GM12875 (cell line): ENCODE measurements at regions not wholly inside any gene's neighbourhood (a gene's known extent, or its start where the extent isn't known, plus 50 kb on each side); places are given as distances from the start of the nearest gene placed in this dataset.

Source experiments
- H3K4me3 ChIP-seq: one replicate; pipeline ENCODE4 v1.5.1; 2011; ENCODE audit warnings: low read depth, low read length, control low read depth
- TF ChIP-seq, protein P1 (sequence below): IDR thresholded peaks from 2 replicates; pipeline ENCODE4 v1.5.1; 2011; ENCODE audit warnings: low read depth, mild to moderate bottlenecking, control low read depth, inconsistent platforms, low read length, moderate library complexity, borderline replicate concordance; ENCODE audit not compliant: insufficient read depth

GRCh38 chr5:91562922-91563321, 179.8 kb upstream of the ARRDC3 start:
- H3K4me3 ChIP-seq = no peak overlapping the region
- TF ChIP-seq, protein P1, sequence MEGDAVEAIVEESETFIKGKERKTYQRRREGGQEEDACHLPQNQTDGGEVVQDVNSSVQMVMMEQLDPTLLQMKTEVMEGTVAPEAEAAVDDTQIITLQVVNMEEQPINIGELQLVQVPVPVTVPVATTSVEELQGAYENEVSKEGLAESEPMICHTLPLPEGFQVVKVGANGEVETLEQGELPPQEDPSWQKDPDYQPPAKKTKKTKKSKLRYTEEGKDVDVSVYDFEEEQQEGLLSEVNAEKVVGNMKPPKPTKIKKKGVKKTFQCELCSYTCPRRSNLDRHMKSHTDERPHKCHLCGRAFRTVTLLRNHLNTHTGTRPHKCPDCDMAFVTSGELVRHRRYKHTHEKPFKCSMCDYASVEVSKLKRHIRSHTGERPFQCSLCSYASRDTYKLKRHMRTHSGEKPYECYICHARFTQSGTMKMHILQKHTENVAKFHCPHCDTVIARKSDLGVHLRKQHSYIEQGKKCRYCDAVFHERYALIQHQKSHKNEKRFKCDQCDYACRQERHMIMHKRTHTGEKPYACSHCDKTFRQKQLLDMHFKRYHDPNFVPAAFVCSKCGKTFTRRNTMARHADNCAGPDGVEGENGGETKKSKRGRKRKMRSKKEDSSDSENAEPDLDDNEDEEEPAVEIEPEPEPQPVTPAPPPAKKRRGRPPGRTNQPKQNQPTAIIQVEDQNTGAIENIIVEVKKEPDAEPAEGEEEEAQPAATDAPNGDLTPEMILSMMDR = no peak

GRCh38 chr5:91541696-91542095, 158.6 kb upstream of the ARRDC3 start:
- TF ChIP-seq, protein P1 = no peak
- no peak overlapping the region for H3K4me3 ChIP-seq

DNA sequence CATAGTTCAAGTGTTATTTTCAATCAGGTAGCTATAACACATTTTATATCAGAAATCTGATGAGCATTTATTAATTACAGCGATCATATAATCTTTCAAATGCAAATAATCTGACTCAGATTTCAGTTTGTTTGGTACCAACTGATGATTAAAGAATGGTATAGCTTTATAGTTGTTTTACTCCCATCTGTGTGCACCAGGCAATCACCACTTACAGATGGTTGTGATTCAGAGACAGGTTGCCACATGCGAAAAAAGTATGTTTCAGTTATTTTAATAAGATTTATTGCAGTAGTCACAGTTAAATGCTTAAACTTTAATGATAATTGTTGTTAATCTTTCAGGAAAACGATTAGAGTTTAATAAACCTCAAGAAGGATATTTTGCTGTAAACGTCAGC, 155.1 kb upstream of the ARRDC3 start:
- TF ChIP-seq, protein P1 = no peak
- no peak overlapping the region for H3K4me3 ChIP-seq

GRCh38 chr5:91535499-91535898, 152.4 kb upstream of the ARRDC3 start:
- no peak overlapping the region for H3K4me3 ChIP-seq
- TF ChIP-seq, protein P1 = no peak

DNA sequence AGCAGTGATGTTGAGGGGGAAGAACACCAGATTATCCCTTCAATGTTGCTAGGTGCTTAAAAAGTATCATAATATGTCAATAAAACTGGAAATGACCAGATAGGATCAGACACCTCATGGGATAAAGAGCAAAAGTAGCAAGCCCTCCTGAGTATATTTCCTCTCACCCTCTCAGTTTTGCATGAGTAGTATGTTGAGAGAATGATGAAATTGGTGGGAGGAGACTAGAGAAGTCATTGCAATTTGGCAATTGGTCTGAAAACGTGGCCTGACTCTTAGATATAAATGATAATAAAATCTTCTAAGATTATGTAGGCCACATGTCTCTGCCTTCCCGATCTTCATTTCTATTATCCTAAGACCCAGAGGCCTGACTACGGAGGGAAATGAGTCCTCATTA, 151.2 kb upstream of the ARRDC3 start:
- no peak overlapping the region for H3K4me3 ChIP-seq
- TF ChIP-seq, protein P1 = no peak

DNA sequence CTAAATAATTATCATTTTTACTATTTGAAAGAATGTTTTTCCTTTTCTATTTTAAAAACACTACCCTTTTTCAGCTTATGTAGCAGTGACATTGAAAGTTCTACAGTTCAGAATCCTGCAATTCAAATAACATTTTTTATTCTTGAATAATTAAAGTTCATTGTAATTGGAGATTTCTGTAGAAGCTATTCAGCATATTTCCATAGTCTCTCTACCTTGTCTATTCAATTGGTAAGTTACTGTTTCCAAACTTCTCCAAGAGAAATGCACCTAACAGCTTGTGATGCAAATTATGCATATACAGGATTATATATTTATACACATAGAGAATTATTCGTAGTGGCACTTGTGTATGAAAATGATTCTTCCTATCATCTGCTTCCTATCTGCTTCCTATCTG, 149.7 kb upstream of the ARRDC3 start:
- no peak overlapping the region for H3K4me3 ChIP-seq
- TF ChIP-seq, protein P1 = no peak

DNA sequence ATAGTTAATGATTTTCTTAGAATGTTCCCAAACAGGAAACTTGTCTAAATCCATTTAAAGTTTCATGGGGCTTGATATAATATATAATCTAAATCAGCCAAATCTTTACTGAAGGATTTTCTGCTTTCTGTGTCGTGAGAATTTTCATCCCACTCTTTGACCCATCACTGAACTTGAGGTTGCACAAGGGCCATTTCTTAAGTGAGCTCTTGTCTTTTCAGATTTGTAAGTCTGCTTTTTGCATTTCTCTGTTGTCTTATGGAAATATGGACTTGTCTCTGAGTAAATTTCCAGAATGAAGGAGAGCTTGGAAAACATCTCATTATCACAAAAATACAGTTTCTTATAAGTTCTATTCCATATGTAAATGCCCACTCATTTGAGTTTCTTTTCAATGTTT, 149.2 kb upstream of the ARRDC3 start:
- TF ChIP-seq, protein P1 = no peak
- no peak overlapping the region for H3K4me3 ChIP-seq
